ENCODE measurements at regions not wholly inside any gene's neighbourhood (a gene's known extent, or its start where the extent isn't known, plus 50 kb on each side); places are given as distances from the start of the nearest gene placed in this dataset.
"Not testable (repeated sequence)": the region's sequence is repeated elsewhere in the genome, so short reads cannot be mapped to it uniquely, and the experiment has no call there.

DNA sequence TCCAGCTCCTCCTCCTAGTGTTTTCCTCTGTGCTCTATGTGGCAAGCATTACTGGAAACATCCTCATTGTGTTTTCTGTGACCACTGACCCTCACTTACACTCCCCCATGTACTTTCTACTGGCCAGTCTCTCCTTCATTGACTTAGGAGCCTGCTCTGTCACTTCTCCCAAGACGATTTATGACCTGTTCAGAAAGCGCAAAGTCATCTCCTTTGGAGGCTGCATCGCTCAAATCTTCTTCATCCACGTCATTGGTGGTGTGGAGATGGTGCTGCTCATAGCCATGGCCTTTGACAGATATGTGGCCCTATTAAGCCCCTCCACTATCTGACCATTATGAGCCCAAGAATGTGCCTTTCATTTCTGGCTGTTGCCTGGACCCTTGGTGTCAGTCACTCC, 64.0 kb downstream of the OR4F15 start:
- H3F3A ChIP-seq (ENCODE audit: low read length, unreplicated experiment); DNase-seq; H3K9me2 ChIP-seq (replicated peaks; ENCODE audit: low read length); H3K4me3 ChIP-seq (ENCODE audit: low read length); H3K27ac ChIP-seq (ENCODE audit: low read length); intact Hi-C loops (cut with micrococcal nuclease); H3K4me2 ChIP-seq (ENCODE audit: low read length); H3K36me3 ChIP-seq (ENCODE audit: low read depth, low read length); H3K79me2 ChIP-seq (ENCODE audit: low read length); H3K9me3 ChIP-seq (ENCODE audit: low read length); H2AFZ ChIP-seq (ENCODE audit: low read length); H3K27me3 ChIP-seq (ENCODE audit: low read length); POLR2A ChIA-PET (ENCODE audit: unreplicated experiment); H4K20me1 ChIP-seq (ENCODE audit: low read length); H3K4me1 ChIP-seq (ENCODE audit: insufficient read depth, low read length); ATAC-seq; CTCF ChIA-PET; BruUV-seq (replicated peaks); H3K9ac ChIP-seq (ENCODE audit: low read length): not testable (repeated sequence)

- H3K4me1 ChIP-seq (ENCODE audit: insufficient read depth, low read length); H3F3A ChIP-seq (ENCODE audit: low read length, unreplicated experiment); H2AFZ ChIP-seq (ENCODE audit: low read length); H3K9me2 ChIP-seq (replicated peaks; ENCODE audit: low read length); BruUV-seq (replicated peaks); H3K79me2 ChIP-seq (ENCODE audit: low read length); H4K20me1 ChIP-seq (ENCODE audit: low read length); H3K36me3 ChIP-seq (ENCODE audit: low read depth, low read length); ATAC-seq; H3K27me3 ChIP-seq (ENCODE audit: low read length); DNase-seq; intact Hi-C loops (cut with micrococcal nuclease); H3K9me3 ChIP-seq (ENCODE audit: low read length); CTCF ChIA-PET; H3K27ac ChIP-seq (ENCODE audit: low read length); H3K9ac ChIP-seq (ENCODE audit: low read length); H3K4me3 ChIP-seq (ENCODE audit: low read length); H3K4me2 ChIP-seq (ENCODE audit: low read length); POLR2A ChIA-PET (ENCODE audit: unreplicated experiment): not testable (repeated sequence)
- 0 out of 2 replicates have a peak, but pooled peaks have one; percentile 32 for TF ChIP-seq CTCF (conservative IDR thresholded peaks at IDR 0.05; ENCODE audit: low read depth, low read length)
These were observed 65.6 kb downstream of the OR4F15 start for GRCh38 chr15:101877649-101878048.

DNA sequence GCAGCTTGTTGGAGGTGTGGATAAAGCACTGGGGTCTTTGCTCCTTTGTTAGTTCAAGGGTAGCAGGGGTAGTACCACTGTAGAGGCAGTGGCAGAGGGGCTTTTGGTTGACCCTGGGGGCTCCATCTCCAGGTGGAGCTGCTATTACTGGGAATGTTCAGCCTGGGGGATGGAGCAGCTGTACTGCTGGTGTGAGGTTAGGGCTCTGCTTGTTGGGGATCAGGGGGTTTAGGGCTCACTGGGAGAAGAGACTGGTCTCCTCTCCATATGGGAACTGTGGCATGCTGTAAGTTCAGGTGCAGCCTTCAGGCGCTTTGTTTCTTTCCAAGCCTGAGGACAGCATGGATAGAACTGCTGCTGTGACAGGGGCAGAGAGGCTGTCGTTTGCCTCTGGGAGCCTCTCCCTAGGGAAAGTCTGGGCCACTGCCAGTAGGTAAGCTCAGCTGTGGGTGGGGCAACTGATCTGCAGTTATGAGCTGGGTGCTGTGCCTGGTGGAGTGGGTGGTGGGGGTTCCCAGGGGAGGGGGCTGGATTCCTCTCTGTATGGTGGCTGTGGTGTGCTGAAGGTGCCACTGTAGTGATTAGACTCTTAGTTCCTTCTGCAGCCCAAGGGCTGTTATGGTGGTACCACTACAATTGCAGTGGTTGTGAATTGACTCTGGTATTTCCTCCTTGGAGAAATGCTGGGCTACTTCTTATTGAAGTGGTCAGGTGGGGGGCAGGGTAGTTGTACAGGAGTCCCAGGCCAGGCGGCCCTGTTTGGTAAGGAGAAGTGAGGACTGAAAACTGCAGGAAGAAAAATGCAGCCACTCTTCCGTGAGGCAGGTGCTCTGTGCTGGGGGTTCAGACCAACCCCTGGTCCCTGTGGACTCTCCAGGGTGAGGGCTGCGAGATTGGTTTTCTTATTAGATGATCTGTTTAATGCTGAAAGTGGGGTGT, 100.6 kb downstream of the OR4F15 start:
- H4K20me1 ChIP-seq (ENCODE audit: low read length); H3K9me3 ChIP-seq (ENCODE audit: low read length); BruUV-seq (replicated peaks); H3K4me2 ChIP-seq (ENCODE audit: low read length); H2AFZ ChIP-seq (ENCODE audit: low read length); H3K9ac ChIP-seq (ENCODE audit: low read length); H3F3A ChIP-seq (ENCODE audit: low read length, unreplicated experiment); H3K79me2 ChIP-seq (ENCODE audit: low read length); H3K27ac ChIP-seq (ENCODE audit: low read length); H3K27me3 ChIP-seq (ENCODE audit: low read length); CTCF ChIA-PET; H3K9me2 ChIP-seq (replicated peaks; ENCODE audit: low read length); H3K4me3 ChIP-seq (ENCODE audit: low read length); POLR2A ChIA-PET (ENCODE audit: unreplicated experiment); H3K4me1 ChIP-seq (ENCODE audit: insufficient read depth, low read length); ATAC-seq; H3K36me3 ChIP-seq (ENCODE audit: low read depth, low read length); intact Hi-C loops (cut with micrococcal nuclease): not testable (repeated sequence)
- DNase-seq: peak; percentile 1

DNA sequence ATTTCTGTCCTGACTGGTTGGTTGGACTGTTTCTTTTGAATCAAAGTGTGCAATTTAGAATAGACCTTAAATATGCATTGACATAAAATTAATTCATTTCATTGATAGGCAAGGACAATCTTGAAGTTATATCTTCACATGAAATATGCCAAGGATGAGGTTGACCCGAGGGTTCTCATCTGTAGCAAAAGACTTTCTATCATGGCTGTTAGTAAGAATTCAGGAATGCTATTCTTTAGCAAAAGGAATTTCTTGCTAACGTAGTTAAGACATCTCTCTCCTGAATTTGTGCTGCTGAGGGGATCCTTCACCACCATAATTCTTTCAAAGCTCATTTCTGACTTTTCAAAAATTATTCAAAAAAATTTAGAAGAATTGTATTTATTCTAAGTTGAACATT, 112.6 kb downstream of the OR4F15 start:
- H4K20me1 ChIP-seq (ENCODE audit: low read length); ATAC-seq; H3K9me2 ChIP-seq (replicated peaks; ENCODE audit: low read length); H3K79me2 ChIP-seq (ENCODE audit: low read length); BruUV-seq (replicated peaks); H3K4me2 ChIP-seq (ENCODE audit: low read length); H3K36me3 ChIP-seq (ENCODE audit: low read depth, low read length); DNase-seq; H3K27me3 ChIP-seq (ENCODE audit: low read length); H3K27ac ChIP-seq (ENCODE audit: low read length); H3K4me1 ChIP-seq (ENCODE audit: insufficient read depth, low read length); H3K9ac ChIP-seq (ENCODE audit: low read length); intact Hi-C loops (cut with micrococcal nuclease); POLR2A ChIA-PET (ENCODE audit: unreplicated experiment); H2AFZ ChIP-seq (ENCODE audit: low read length); H3F3A ChIP-seq (ENCODE audit: low read length, unreplicated experiment); H3K9me3 ChIP-seq (ENCODE audit: low read length); H3K4me3 ChIP-seq (ENCODE audit: low read length); CTCF ChIA-PET: not testable (repeated sequence)

- H3F3A ChIP-seq (ENCODE audit: low read length, unreplicated experiment); H3K9me2 ChIP-seq (replicated peaks; ENCODE audit: low read length); H2AFZ ChIP-seq (ENCODE audit: low read length); POLR2A ChIA-PET (ENCODE audit: unreplicated experiment); intact Hi-C loops (cut with micrococcal nuclease); H4K20me1 ChIP-seq (ENCODE audit: low read length); H3K79me2 ChIP-seq (ENCODE audit: low read length); H3K27me3 ChIP-seq (ENCODE audit: low read length); ATAC-seq; H3K9ac ChIP-seq (ENCODE audit: low read length); H3K36me3 ChIP-seq (ENCODE audit: low read depth, low read length); H3K27ac ChIP-seq (ENCODE audit: low read length); DNase-seq; BruUV-seq (replicated peaks); H3K9me3 ChIP-seq (ENCODE audit: low read length); H3K4me1 ChIP-seq (ENCODE audit: insufficient read depth, low read length); CTCF ChIA-PET; H3K4me3 ChIP-seq (ENCODE audit: low read length); H3K4me2 ChIP-seq (ENCODE audit: low read length): not testable (repeated sequence)
These were observed 122.5 kb downstream of the OR4F15 start for GRCh38 chr15:101934506-101934905.

- BruUV-seq (replicated peaks); intact Hi-C loops (cut with micrococcal nuclease): not testable (repeated sequence)
These were observed 125.4 kb downstream of the OR4F15 start for GRCh38 chr15:101937362-101937761.

More at GRCh38 chr15:101937362-101937761, 125.4 kb downstream of the OR4F15 start:
- DNase-seq; H3K27me3 ChIP-seq (ENCODE audit: low read length); H3K9me2 ChIP-seq (replicated peaks; ENCODE audit: low read length); H3K4me3 ChIP-seq (ENCODE audit: low read length); H3K36me3 ChIP-seq (ENCODE audit: low read depth, low read length); H3K27ac ChIP-seq (ENCODE audit: low read length); H3K4me1 ChIP-seq (ENCODE audit: insufficient read depth, low read length); CTCF ChIA-PET; H3F3A ChIP-seq (ENCODE audit: low read length, unreplicated experiment); ATAC-seq; POLR2A ChIA-PET (ENCODE audit: unreplicated experiment); H2AFZ ChIP-seq (ENCODE audit: low read length); H3K4me2 ChIP-seq (ENCODE audit: low read length); H3K79me2 ChIP-seq (ENCODE audit: low read length); H3K9ac ChIP-seq (ENCODE audit: low read length); H4K20me1 ChIP-seq (ENCODE audit: low read length); H3K9me3 ChIP-seq (ENCODE audit: low read length): not testable (repeated sequence)

Measured in PC-3 (cell line).